OCI-LY3 (cell line): ENCODE measurements at regions not wholly inside any gene's neighbourhood (a gene's known extent, or its start where the extent isn't known, plus 50 kb on each side); places are given as distances from the start of the nearest gene placed in this dataset.
A peak's percentile ranks its signal among the peaks of the same experiment; 100 is the strongest.

ENCODE experiments used
- H2AFZ ChIP-seq: fragments of 200-600, 300-600 bp; shearing (Covaris generic); 2 replicates; pipeline ENCODE4 v1.6.0; 2014; ENCODE audit warnings: antibody characterized with exemption, low read depth, low read length
- H3K27ac ChIP-seq: fragments of 200-600, 300-600 bp; sonication (generic); 2 replicates; pipeline ENCODE4 v1.5.1; 2014; ENCODE audit warnings: mild to moderate bottlenecking, low read length, moderate library complexity, mixed read lengths
- H3K27me3 ChIP-seq: fragments of 200-600, 300-600 bp; sonication (generic); 2 replicates; pipeline ENCODE4 v1.6.1; 2014; ENCODE audit warnings: low read depth, low read length, mixed read lengths
- H3K36me3 ChIP-seq: fragments of 200-600, 300-600 bp; sonication (generic); replicated peaks from 2 replicates; pipeline ENCODE3; 2014; ENCODE audit warnings: low read depth, low read length, mixed read lengths
- H3K4me1 ChIP-seq: fragments of 300-600, 200-600 bp; sonication (generic); 2 replicates; pipeline ENCODE4 v1.6.1; 2014; ENCODE audit warnings: low read length, mixed read lengths
- H3K4me2 ChIP-seq: fragments of 200-600, 300-600 bp; sonication (generic); 2 replicates; pipeline ENCODE4 v1.6.1; 2014; ENCODE audit warnings: low read length, mixed read lengths
- H3K4me3 ChIP-seq: fragments of 300-600, 200-600 bp; sonication (generic); 2 replicates; pipeline ENCODE4 v1.5.1; 2014; ENCODE audit warnings: antibody characterized with exemption, mild to moderate bottlenecking, low read length, moderate library complexity
- H3K79me2 ChIP-seq: fragments of 300-600, 200-600 bp; shearing (Covaris generic); 2 replicates; pipeline ENCODE4 v1.6.1; 2014; ENCODE audit warnings: mild to moderate bottlenecking, low read length, mixed read lengths
- H3K9ac ChIP-seq: fragments of 300-600, 200-600 bp; shearing (Covaris generic); 2 replicates; pipeline ENCODE4 v1.6.0; 2014; ENCODE audit warnings: mild to moderate bottlenecking, low read length, moderate library complexity
- H3K9me3 ChIP-seq: fragments of 200-600, 300-600 bp; shearing (Covaris generic); 2 replicates; pipeline ENCODE4 v1.6.1; 2014; ENCODE audit warnings: low read length, mixed read lengths; ENCODE audit not compliant: insufficient read depth
- H4K20me1 ChIP-seq: fragments of 200-600, 300-600 bp; sonication (generic); 2 replicates; pipeline ENCODE4 v1.6.1; 2016; ENCODE audit warnings: low read length, mixed read lengths; ENCODE audit not compliant: insufficient read depth
- CTCF ChIP-seq: fragments of 200-600, 300-600 bp; sonication (generic); IDR thresholded peaks from 2 replicates; pipeline ENCODE4 v1.5.1; 2014; ENCODE audit warnings: antibody characterized with exemption, low read length, low read depth
- EZH2phosphoT487 ChIP-seq: fragments of 200-600 bp; shearing (Covaris generic); IDR thresholded peaks from 2 replicates; pipeline ENCODE4 v1.6.1; 2018; ENCODE audit warnings: antibody characterized with exemption, mixed run types, low read depth

GRCh38 chr1:234926559-234927311, 201.9 kb downstream of the TOMM20 start:
- Histone ChIP-seq H3K27me3 (peaks cover 49% of the 10 kb centered on the region), H4K20me1 (no peaks in the 10 kb centered on the region), H3K4me1 (peaks cover 56% of the 10 kb centered on the region), H3K79me2 (no peaks in the 10 kb centered on the region), H2AFZ (no peak overlapping the region), H3K27ac (no peak overlapping the region), H3K4me3 (peak overlapping the region; percentile 70), H3K4me2 (peak overlapping the region; percentile 98), H3K36me3 (peaks cover 6% of the 10 kb centered on the region), H3K9me3 (no peaks in the 10 kb centered on the region), H3K9ac (peak overlapping the region; percentile 48)
- no peak for TF ChIP-seq EZH2phosphoT487
- TF ChIP-seq CTCF = no peak

DNA sequence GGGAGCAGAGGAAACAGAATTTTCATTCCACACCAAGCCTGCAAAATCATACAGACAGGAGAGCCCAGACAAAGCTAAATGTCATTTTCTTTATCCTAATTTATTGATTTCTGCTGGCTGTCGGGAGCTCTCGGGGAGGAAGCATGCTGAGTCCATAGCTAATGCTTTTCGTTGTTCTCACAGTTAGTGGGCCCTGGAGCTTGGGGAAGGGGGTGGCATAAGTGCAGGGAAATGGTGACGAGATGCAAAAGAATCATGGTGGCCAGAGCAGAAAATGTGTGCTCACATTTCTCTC, 202.4 kb downstream of the TOMM20 start:
- H3K9ac ChIP-seq = peak overlapping the region; percentile 40
- peaks cover 51% of the 10 kb centered on the region for H3K4me1 ChIP-seq
- H3K36me3 ChIP-seq = peaks cover 6% of the 10 kb centered on the region
- peaks cover 44% of the 10 kb centered on the region for H3K27me3 ChIP-seq
- no peaks in the 10 kb centered on the region for H4K20me1 ChIP-seq
- no peaks in the 10 kb centered on the region for H3K9me3 ChIP-seq
- H3K4me2 ChIP-seq = peak overlapping the region; percentile 98
- no peak overlapping the region for H2AFZ ChIP-seq
- TF ChIP-seq CTCF (no peak), EZH2phosphoT487 (no peak)
- H3K27ac ChIP-seq = no peak overlapping the region
- H3K4me3 ChIP-seq = peak overlapping the region; percentile 70
- H3K79me2 ChIP-seq = no peaks in the 10 kb centered on the region

GRCh38 chr1:234925440-234926263, 203.0 kb downstream of the TOMM20 start:
- H3K27me3 ChIP-seq = peaks cover 42% of the 10 kb centered on the region
- TF ChIP-seq CTCF (no peak), EZH2phosphoT487 (no peak)
- no peaks in the 10 kb centered on the region for H3K9me3 ChIP-seq
- peaks cover 49% of the 10 kb centered on the region for H3K4me1 ChIP-seq
- peak overlapping the region; percentile 98 for H3K4me2 ChIP-seq
- H3K36me3 ChIP-seq = peaks cover 6% of the 10 kb centered on the region
- H2AFZ ChIP-seq = no peak overlapping the region
- H3K9ac ChIP-seq = 0 out of 2 replicates have a peak overlapping the region, but pooled peaks have one; percentile 40
- no peaks in the 10 kb centered on the region for H3K79me2 ChIP-seq
- no peak overlapping the region for H3K4me3 ChIP-seq
- no peaks in the 10 kb centered on the region for H4K20me1 ChIP-seq
- H3K27ac ChIP-seq = no peak overlapping the region
